H1 (cell line): ENCODE measurements at regions not wholly inside any gene's neighbourhood (a gene's known extent, or its start where the extent isn't known, plus 50 kb on each side); places are given as distances from the start of the nearest gene placed in this dataset.

Experiments
- ATF3 ChIP-seq: IDR thresholded peaks from 2 replicates; pipeline ENCODE4 v1.6.1; 2011; ENCODE audit warnings: low read depth, mild to moderate bottlenecking, low read length; ENCODE audit not compliant: insufficient read depth
- CEBPB ChIP-seq: IDR thresholded peaks from 2 replicates; pipeline ENCODE4 v1.6.1; 2012; ENCODE audit warnings: low read depth, low read length
- CTCF ChIP-seq, 3 experiments: IDR thresholded peaks; 1 replicate in 2 of 3; 2 replicates in 1 of 3; pipeline versions ENCODE4 v1.5.1 to v1.6.1; 2011; ENCODE audit warnings: low read length in 3 of 3, mild to moderate bottlenecking in 3 of 3, inconsistent platforms in 2 of 3, low read depth in 1 of 3, moderate library complexity in 1 of 3; ENCODE audit not compliant: insufficient read depth in 1 of 3; ENCODE audit errors: control extremely low read depth in 1 of 3
- EZH2 ChIP-seq: fragments of 200-600 bp; sonication (generic); IDR thresholded peaks from 2 replicates; pipeline ENCODE4 v1.7.1; 2012; ENCODE audit warnings: low read depth, mild to moderate bottlenecking, moderate library complexity, low read length, inconsistent platforms; ENCODE audit not compliant: severe bottlenecking
- KDM5A ChIP-seq: fragments of 200-600 bp; IDR thresholded peaks from 2 replicates; pipeline ENCODE4 v1.7.1; 2012; ENCODE audit warnings: mild to moderate bottlenecking, low read length, inconsistent platforms, mixed read lengths
- NRF1 ChIP-seq: IDR thresholded peaks from 2 replicates; pipeline ENCODE4 v1.6.1; 2011; ENCODE audit warnings: mild to moderate bottlenecking, low read depth, low read length, improper control_type of control experiment
- POLR2A ChIP-seq, 2 experiments: IDR thresholded peaks; 1 replicate in 1 of 2; 2 replicates in 1 of 2; pipeline ENCODE4 v1.6.1; 2011; ENCODE audit warnings: low read depth in 2 of 2, low read length in 2 of 2, mild to moderate bottlenecking in 2 of 2; ENCODE audit errors: control extremely low read depth in 1 of 2
- POLR2AphosphoS5 ChIP-seq: IDR thresholded peaks from 2 replicates; pipeline ENCODE4 v1.6.1; 2011; ENCODE audit warnings: low read depth, low read length
- RAD21 ChIP-seq, 2 experiments: IDR thresholded peaks in 1 of 2; conservative IDR thresholded peaks in 1 of 2; 2 replicates each; pipeline ENCODE4 v1.6.1; 2011; ENCODE audit warnings: low read depth in 2 of 2, low read length in 2 of 2, improper control_type of control experiment in 1 of 2, inconsistent platforms in 1 of 2, mild to moderate bottlenecking in 1 of 2, moderate library complexity in 1 of 2
- RFX5 ChIP-seq: IDR thresholded peaks from 2 replicates; pipeline ENCODE4 v1.6.1; 2011; ENCODE audit warnings: low read depth, low read length, improper control_type of control experiment, borderline replicate concordance
- YY1 ChIP-seq: IDR thresholded peaks from 2 replicates; pipeline ENCODE4 v1.6.1; 2011; ENCODE audit warnings: low read depth, mild to moderate bottlenecking, low read length
- ZNF274 ChIP-seq: IDR thresholded peaks from 2 replicates; pipeline ENCODE4 v1.7.0; 2012; ENCODE audit warnings: low read length, borderline replicate concordance; ENCODE audit errors: extremely low read depth

GRCh38 chrY:19015854-19016253, 242.3 kb upstream of the HSFY2 start:
- no peak for TF ChIP-seq POLR2AphosphoS5
- no peak for TF ChIP-seq YY1
- TF ChIP-seq RAD21 (IDR thresholded peaks at IDR 0.05 in 1 of 2, conservative IDR thresholded peaks at IDR 0.05 in 1 of 2; ENCODE audit: low read depth in 2 of 2, low read length in 2 of 2) = peak; percentile 60 to 73
- TF ChIP-seq ZNF274 = no peak
- TF ChIP-seq CEBPB = no peak
- no peak for TF ChIP-seq ATF3
- TF ChIP-seq NRF1 = no peak
- TF ChIP-seq CTCF (IDR thresholded peaks at IDR 0.05; ENCODE audit: control extremely low read depth in 1 of 3, insufficient read depth in 1 of 3, low read depth in 1 of 3, low read length in 3 of 3) = peak; percentile 33 to 43 (median 37); a peak in 3 of 4 replicates
- no peak for TF ChIP-seq POLR2A (IDR thresholded peaks at IDR 0.05; ENCODE audit: control extremely low read depth in 1 of 2, low read depth in 2 of 2, low read length in 2 of 2)
- no peak for TF ChIP-seq KDM5A
- no peak for TF ChIP-seq EZH2
- no peak for TF ChIP-seq RFX5
